GM10248 (cell line): ENCODE measurements at regions not wholly inside any gene's neighbourhood (a gene's known extent, or its start where the extent isn't known, plus 50 kb on each side); places are given as distances from the start of the nearest gene placed in this dataset.

Source experiments
- CTCF ChIA-PET: fragments of 300-600 bp; sonication (Branson Sonifier 250); formaldehyde crosslinking; extraction: SDS; loops from one replicate; lab custom pipeline; 2021; ENCODE audit warnings: antibody characterized with exemption; lab: Yijun Ruan, JAX
- POLR2A ChIA-PET: fragments of 350-650 bp; sonication (Branson Sonifier 250); formaldehyde crosslinking; extraction: SDS; loops from one replicate; lab custom pipeline; 2020; ENCODE audit warnings: antibody characterized with exemption; lab: Yijun Ruan, JAX
- DNase-seq: peaks from one replicate; pipeline ENCODE4 v3.0.0; 2012; ENCODE audit errors: extremely low spot score
- CTCF ChIP-seq: IDR thresholded peaks from 2 replicates; pipeline ENCODE4 v1.5.1; 2012; ENCODE audit warnings: mild to moderate bottlenecking, low read depth; ENCODE audit errors: extremely low read depth, missing control alignments, control extremely low read depth

- ChIA-PET CTCF (interaction anchor here (1.4 kb wide), 1 partner anchor 10 kb away, joined by 3 read pairs; no protein-coding TSS in a partner anchor), POLR2A (no interaction called here)
Measured at GRCh38 chr1:98025858-98026257, 105.0 kb upstream of the DPYD start.

GRCh38 chr1:98021126-98021525 lies 100.3 kb upstream of the DPYD start:
- ChIA-PET CTCF (no interaction called here), POLR2A (no interaction called here)

More at GRCh38 chr1:98025858-98026257, 105.0 kb upstream of the DPYD start:
- no peak for TF ChIP-seq CTCF
- DNase-seq: no peak

GRCh38 chr1:98019747-98020146 lies 98.9 kb upstream of the DPYD start:
- TF ChIP-seq CTCF: no peak
- POLR2A ChIA-PET: no interaction called here
- DNase-seq: no peak
- CTCF ChIA-PET: no interaction called here

More at GRCh38 chr1:98021126-98021525, 100.3 kb upstream of the DPYD start:
- no peak for DNase-seq
- no peak for TF ChIP-seq CTCF

GRCh38 chr1:98018074-98018473 lies 97.2 kb upstream of the DPYD start:
- TF ChIP-seq CTCF: no peak
- CTCF ChIA-PET: interaction anchor here (1.7 kb wide), 1 partner anchor 9 kb away, joined by 5 read pairs; no protein-coding TSS in a partner anchor
- POLR2A ChIA-PET: no interaction called here
- DNase-seq: no peak

- POLR2A ChIA-PET: no interaction called here
- no peak for TF ChIP-seq CTCF
Measured at GRCh38 chr1:98017184-98017583, 96.3 kb upstream of the DPYD start.

GRCh38 chr1:98008373-98008772 lies 87.5 kb upstream of the DPYD start:
- no peak for TF ChIP-seq CTCF
- no peak for DNase-seq
- ChIA-PET POLR2A (no interaction called here), CTCF (interaction anchor here (0.8 to 1.6 kb wide), 3 partner anchors 9 to 274 kb away, joined by 3 to 7 read pairs (median 3); no protein-coding TSS in a partner anchor)

More at GRCh38 chr1:98017184-98017583, 96.3 kb upstream of the DPYD start:
- DNase-seq: no peak
- CTCF ChIA-PET: interaction anchor here (1.0 to 1.7 kb wide), 2 partner anchors 9 to 10 kb away, joined by 3 to 5 read pairs; no protein-coding TSS in a partner anchor
